DND-41 (cell line): ENCODE measurements at regions not wholly inside any gene's neighbourhood (a gene's known extent, or its start where the extent isn't known, plus 50 kb on each side); places are given as distances from the start of the nearest gene placed in this dataset.

ENCODE experiments used
- CTCF ChIP-seq: IDR thresholded peaks from 2 replicates; pipeline ENCODE4 v1.5.1; 2012; ENCODE audit warnings: borderline replicate concordance, low read length, moderate library complexity, mild to moderate bottlenecking; ENCODE audit not compliant: poor library complexity, severe bottlenecking; ENCODE audit errors: extremely low read depth
- EZH2 ChIP-seq: IDR thresholded peaks from 3 replicates; pipeline ENCODE4 v1.6.1; 2012; ENCODE audit warnings: borderline replicate concordance, low read depth, mild to moderate bottlenecking, moderate library complexity, low read length, inconsistent platforms; ENCODE audit not compliant: severe bottlenecking

- TF ChIP-seq CTCF: no peak
- no peak for TF ChIP-seq EZH2
Measured at GRCh38 chr2:109695290-109695689, 81.1 kb downstream of the SOWAHC start.
